ENCODE measurements at regions not wholly inside any gene's neighbourhood (a gene's known extent, or its start where the extent isn't known, plus 50 kb on each side); places are given as distances from the start of the nearest gene placed in this dataset.

DNA sequence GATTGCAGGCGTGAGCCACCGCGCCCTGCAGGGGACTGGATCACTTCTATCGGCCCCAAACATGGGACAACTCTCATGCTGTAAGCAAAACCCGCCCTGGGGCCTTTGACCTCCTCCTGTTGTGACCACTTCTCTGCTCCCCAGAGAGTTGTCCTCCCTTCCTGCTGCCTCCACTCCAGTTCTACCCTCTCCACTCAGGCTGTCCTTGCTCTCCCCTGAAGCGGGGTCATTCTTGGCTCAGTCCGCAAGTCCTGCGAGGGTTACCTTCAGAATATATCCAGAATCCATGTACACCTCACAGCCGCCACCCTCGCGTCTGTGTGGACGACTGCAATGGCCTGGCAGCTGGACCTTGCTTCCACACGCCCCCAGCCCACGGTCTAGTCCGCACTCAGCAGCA is 273.7 kb downstream of the PBX3 start:
- Histone ChIP-seq H2AFZ (ENCODE audit: low read length) (no peak overlapping the region), H3K18ac (ENCODE audit: extremely low read depth, low read length) (no peak overlapping the region), H4K5ac (ENCODE audit: insufficient read length, low read depth, low read length) (no peak overlapping the region), H3K9ac (replicated peaks in 1 of 4; ENCODE audit: extremely low read depth in 1 of 4, low read depth in 3 of 4, low read length in 3 of 4) (no peak overlapping the region), H2BK15ac (ENCODE audit: low read length) (no peak overlapping the region), H3K4me3 (ENCODE audit: extremely low read depth in 1 of 4, insufficient read depth in 2 of 4, low read depth in 3 of 4, low read length in 4 of 4) (no peak overlapping the region), H2BK12ac (ENCODE audit: low read depth, low read length) (no peak overlapping the region), H4K20me1 (replicated peaks in 1 of 2; ENCODE audit: control insufficient read depth in 1 of 2, insufficient read depth in 2 of 2, low read length in 2 of 2) (peaks cover 0 to 6% of the 10 kb centered on the region in 2 experiments), H3K14ac (ENCODE audit: insufficient read length) (no peak overlapping the region), H3K56ac (replicated peaks; ENCODE audit: insufficient read length, low read depth, low read length) (no peak overlapping the region), H3K36me3 (ENCODE audit: control insufficient read depth in 2 of 4, insufficient read depth in 4 of 4, low read length in 3 of 4) (no peaks in the 10 kb centered on the region), H2AK5ac (ENCODE audit: low read depth, low read length) (no peak overlapping the region), H3K79me2 (ENCODE audit: control insufficient read depth in 1 of 2, insufficient read depth in 2 of 2, low read length in 2 of 2) (no peaks in the 10 kb centered on the region), H3K27ac (ENCODE audit: low read depth, low read length) (no peak overlapping the region), H3K9me3 (ENCODE audit: insufficient read depth in 2 of 2, low read depth in 1 of 2, low read length in 1 of 2) (no peaks in the 10 kb centered on the region; a peak in 1 of 4 replicates), H2BK20ac (ENCODE audit: low read length) (no peak overlapping the region), H2BK5ac (ENCODE audit: low read depth, low read length) (no peak overlapping the region), H4K91ac (replicated peaks; ENCODE audit: insufficient read length, low read length) (no peak overlapping the region), H2BK120ac (replicated peaks; ENCODE audit: low read depth, low read length) (no peak overlapping the region), H3K4me1 (replicated peaks in 1 of 4; ENCODE audit: control insufficient read depth in 3 of 4, insufficient read depth in 4 of 4, low read length in 3 of 4) (no peaks in the 10 kb centered on the region), H3K79me1 (ENCODE audit: low read depth, low read length) (no peaks in the 10 kb centered on the region), H3K4ac (replicated peaks; ENCODE audit: insufficient read length, low read depth, low read length) (no peak overlapping the region), H3K4me2 (ENCODE audit: insufficient read depth in 1 of 2, low read depth in 2 of 2, low read length in 2 of 2) (no peak overlapping the region), H3K27me3 (replicated peaks in 1 of 4; ENCODE audit: control insufficient read depth in 3 of 4, extremely low read depth in 1 of 4, insufficient read depth in 3 of 4, low read length in 3 of 4) (no peaks in the 10 kb centered on the region), H3K23me2 (ENCODE audit: low read depth, low read length) (peaks cover 4% of the 10 kb centered on the region; the same call in 1 of the 2 replicates), H4K8ac (ENCODE audit: extremely low read depth, insufficient read depth, low read length) (no peak overlapping the region), H3K23ac (ENCODE audit: insufficient read length) (no peak overlapping the region)
- WGBS, 2 experiments (ENCODE audit: extremely low coverage in 1 of 2, insufficient coverage in 1 of 2, insufficient read length in 1 of 2, insufficient replicate concordance in 2 of 2, low coverage in 1 of 2, low lambda C conversion rate in 2 of 2, missing lambda C conversion rate in 1 of 2) = 88% methylated on average over 15 of the region's 15 CpGs; no CpG with 5 or more reads in 1 of the 2 experiments
- TF ChIP-seq EP300 (IDR thresholded peaks at IDR 0.05; ENCODE audit: borderline replicate concordance in 1 of 2, low read depth in 2 of 2, low read length in 2 of 2) = no peak
- TF ChIP-seq, protein P1, sequence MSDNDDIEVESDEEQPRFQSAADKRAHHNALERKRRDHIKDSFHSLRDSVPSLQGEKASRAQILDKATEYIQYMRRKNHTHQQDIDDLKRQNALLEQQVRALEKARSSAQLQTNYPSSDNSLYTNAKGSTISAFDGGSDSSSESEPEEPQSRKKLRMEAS (IDR thresholded peaks at IDR 0.05) = no peak
- TF ChIP-seq, protein P2, sequence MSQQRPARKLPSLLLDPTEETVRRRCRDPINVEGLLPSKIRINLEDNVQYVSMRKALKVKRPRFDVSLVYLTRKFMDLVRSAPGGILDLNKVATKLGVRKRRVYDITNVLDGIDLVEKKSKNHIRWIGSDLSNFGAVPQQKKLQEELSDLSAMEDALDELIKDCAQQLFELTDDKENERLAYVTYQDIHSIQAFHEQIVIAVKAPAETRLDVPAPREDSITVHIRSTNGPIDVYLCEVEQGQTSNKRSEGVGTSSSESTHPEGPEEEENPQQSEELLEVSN (IDR thresholded peaks at IDR 0.05) = no peak
- no peak for TF ChIP-seq HDAC2 (IDR thresholded peaks at IDR 0.05; ENCODE audit: borderline replicate concordance in 1 of 2, low read depth in 2 of 2, low read length in 2 of 2)
- TF ChIP-seq POU5F1 (IDR thresholded peaks at IDR 0.05; ENCODE audit: low read depth, low read length) = no peak
- no peak for TF ChIP-seq SUZ12 (IDR thresholded peaks at IDR 0.05; ENCODE audit: low read length)
- no peak for TF ChIP-seq POLR2A (IDR thresholded peaks at IDR 0.05; ENCODE audit: control extremely low read depth in 1 of 2, low read depth in 2 of 2, low read length in 2 of 2)
- TF ChIP-seq, protein P3, sequence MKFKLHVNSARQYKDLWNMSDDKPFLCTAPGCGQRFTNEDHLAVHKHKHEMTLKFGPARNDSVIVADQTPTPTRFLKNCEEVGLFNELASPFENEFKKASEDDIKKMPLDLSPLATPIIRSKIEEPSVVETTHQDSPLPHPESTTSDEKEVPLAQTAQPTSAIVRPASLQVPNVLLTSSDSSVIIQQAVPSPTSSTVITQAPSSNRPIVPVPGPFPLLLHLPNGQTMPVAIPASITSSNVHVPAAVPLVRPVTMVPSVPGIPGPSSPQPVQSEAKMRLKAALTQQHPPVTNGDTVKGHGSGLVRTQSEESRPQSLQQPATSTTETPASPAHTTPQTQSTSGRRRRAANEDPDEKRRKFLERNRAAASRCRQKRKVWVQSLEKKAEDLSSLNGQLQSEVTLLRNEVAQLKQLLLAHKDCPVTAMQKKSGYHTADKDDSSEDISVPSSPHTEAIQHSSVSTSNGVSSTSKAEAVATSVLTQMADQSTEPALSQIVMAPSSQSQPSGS (IDR thresholded peaks at IDR 0.05; ENCODE audit: low read length) = no peak
- no peak for TF ChIP-seq SP1 (IDR thresholded peaks at IDR 0.05; ENCODE audit: low read depth, low read length)
- TF ChIP-seq CHD1 (IDR thresholded peaks at IDR 0.05; ENCODE audit: low read depth, low read length) = no peak
- no peak for TF ChIP-seq TCF12 (IDR thresholded peaks at IDR 0.05; ENCODE audit: low read depth, low read length)
- TF ChIP-seq KDM4A (IDR thresholded peaks at IDR 0.05; ENCODE audit: low read depth, low read length, severe bottlenecking) = no peak
- ChIA-PET POLR2A (ENCODE audit: partially characterized antibody) (no interaction called here), CTCF (ENCODE audit: partially characterized antibody) (interaction anchor here (1.1 kb wide), 1 partner anchor 68 kb away, joined by 3 read pairs; no protein-coding TSS in a partner anchor)
- FAIRE-seq = no peak
- DNase-seq (ENCODE audit: low read depth in 1 of 2, low spot score in 2 of 2) = no peak
